Panc1 (cell line): ENCODE measurements at regions not wholly inside any gene's neighbourhood (a gene's known extent, or its start where the extent isn't known, plus 50 kb on each side); places are given as distances from the start of the nearest gene placed in this dataset.

ENCODE experiments used
- ATAC-seq: fragments of 200-7000 bp; cut with Tn5 transposase; 2 replicates; pipeline ENCODE4 v1.9.1; 2020; ENCODE audit warnings: mild to moderate bottlenecking, moderate library complexity
- BruUV-seq: library from RNA; stranded (reverse); fragments of 400-500 nt; replicated peaks from 2 replicates; lab custom pipeline; 2021; lab: Mats Ljungman, UMichigan
- CTCF ChIA-PET: fragments of 300-600 bp; sonication (Branson Sonifier 250); formaldehyde crosslinking; loops from one replicate; lab custom pipeline; 2022; ENCODE audit warnings: antibody characterized with exemption; lab: Charles Lee
- POLR2A ChIA-PET: fragments of 300-600 bp; sonication (Branson Sonifier 250); formaldehyde crosslinking; loops from one replicate; lab custom pipeline; 2022; ENCODE audit warnings: antibody characterized with exemption; lab: Charles Lee
- DNase-seq: peaks from one replicate; pipeline ENCODE4 v3.0.0-alpha.2; 2010; ENCODE audit warnings: low read depth, low spot score
- H3K27ac ChIP-seq: 2 replicates; pipeline ENCODE4 v1.5.1; 2011; ENCODE audit warnings: mild to moderate bottlenecking, low read length, inconsistent platforms
- H3K27me3 ChIP-seq: fragments of 200-500 bp; sonication (Bioruptor generic); 2 replicates; pipeline ENCODE4 v1.6.0; 2014; ENCODE audit warnings: low read length, inconsistent platforms; ENCODE audit not compliant: control insufficient read depth, insufficient read depth
- H3K36me3 ChIP-seq: fragments of 200-500 bp; sonication (Bioruptor generic); 2 replicates; pipeline ENCODE4 v1.5.1; 2014; ENCODE audit warnings: inconsistent platforms, mild to moderate bottlenecking, low read length, moderate library complexity; ENCODE audit not compliant: control insufficient read depth, insufficient read depth
- H3K4me1 ChIP-seq: 2 replicates; pipeline ENCODE4 v1.5.1; 2011; ENCODE audit warnings: inconsistent platforms, mild to moderate bottlenecking, low read length, moderate library complexity; ENCODE audit not compliant: control insufficient read depth, insufficient read depth
- H3K4me3 ChIP-seq, 2 experiments: 2 replicates each; pipeline ENCODE4 v1.5.1; 2011 to 2012; ENCODE audit warnings: low read depth in 2 of 2, low read length in 2 of 2, mild to moderate bottlenecking in 2 of 2, inconsistent platforms in 1 of 2, moderate library complexity in 1 of 2
- H3K9me3 ChIP-seq: fragments of 200-500 bp; sonication (Bioruptor generic); 2 replicates; pipeline ENCODE4 v1.5.1; 2014; ENCODE audit warnings: low read depth, mild to moderate bottlenecking, inconsistent platforms, low read length, moderate library complexity; ENCODE audit not compliant: control insufficient read depth, insufficient read depth
- CTCF ChIP-seq: fragments of 450-650 bp; IDR thresholded peaks from 2 replicates; pipeline ENCODE4 v1.5.1; 2017; ENCODE audit warnings: mild to moderate bottlenecking
- POLR2AphosphoS5 ChIP-seq: IDR thresholded peaks from 2 replicates; pipeline ENCODE4 v1.6.1; 2012; ENCODE audit warnings: mild to moderate bottlenecking, low read depth, low read length, moderate library complexity
- REST ChIP-seq, 2 experiments: IDR thresholded peaks; 2 replicates each; pipeline ENCODE4 v1.6.1; 2011 to 2012; ENCODE audit warnings: low read depth in 2 of 2, control low read depth in 1 of 2, low read length in 1 of 2, mild to moderate bottlenecking in 1 of 2, moderate library complexity in 1 of 2; ENCODE audit not compliant: insufficient read depth in 1 of 2
- SIN3A ChIP-seq: IDR thresholded peaks from 2 replicates; pipeline ENCODE4 v1.6.1; 2012; ENCODE audit warnings: low read depth, mild to moderate bottlenecking, low read length, moderate library complexity, borderline replicate concordance; ENCODE audit not compliant: insufficient read depth
- TCF7L2 ChIP-seq: IDR thresholded peaks from 2 replicates; pipeline ENCODE4 v1.6.1; 2011; ENCODE audit warnings: mild to moderate bottlenecking, low read depth, low read length, inconsistent platforms
- in situ Hi-C: cut with HindIII; loops from 2 replicates; pipeline ENCODE4 v1.10.0; 2016; ENCODE audit warnings: low sequenced_read_pairs, low pct_unique_long_range_greater_than_20kb
- intact Hi-C: fragments of 100-400 bp; cut with micrococcal nuclease; formaldehyde crosslinking; loops from one replicate; pipeline ENCODE4 v1.10.0; 2022; ENCODE audit not compliant: unreplicated experiment

- CTCF ChIA-PET, result no interaction called here
- no peak for ATAC-seq
These were observed 98.8 kb upstream of the MB21D2 start for GRCh38 chr3:193016437-193016901.

GRCh38 chr3:193021506-193022010 is 103.9 kb upstream of the MB21D2 start:
- no peak for DNase-seq

More at GRCh38 chr3:193016437-193016901, 98.8 kb upstream of the MB21D2 start:
- no peak overlapping the region for H3K4me3 ChIP-seq
- intact Hi-C loops, result no loop called here
- no TSS peak for BruUV-seq
- TF ChIP-seq SIN3A (no peak), TCF7L2 (no peak), CTCF (no peak), POLR2AphosphoS5 (no peak), REST (IDR thresholded peaks at IDR 0.05; ENCODE audit: insufficient read depth in 1 of 2, low read depth in 2 of 2, low read length in 1 of 2) (no peak)
- in situ Hi-C loops, result no loop called here
- H3K9me3 ChIP-seq, result no peaks in the 10 kb centered on the region; the same call in 1 of the 2 replicates
- no peaks in the 10 kb centered on the region for H3K36me3 ChIP-seq
- no peak for DNase-seq
- H3K27me3 ChIP-seq, result no peaks in the 10 kb centered on the region; the same call in 1 of the 2 replicates
- H3K4me1 ChIP-seq, result no peaks in the 10 kb centered on the region
- POLR2A ChIA-PET, result no interaction called here
- no peak overlapping the region for H3K27ac ChIP-seq

More at GRCh38 chr3:193021506-193022010, 103.9 kb upstream of the MB21D2 start:
- intact Hi-C loops, result no loop called here
- POLR2A ChIA-PET, result interaction anchor here (0.6 kb wide), 1 partner anchor 7 kb away, joined by 3 read pairs; no protein-coding TSS in a partner anchor
- Histone ChIP-seq H3K4me1 (no peaks in the 10 kb centered on the region), H3K4me3 (no peak overlapping the region), H3K9me3 (no peaks in the 10 kb centered on the region), H3K27me3 (no peaks in the 10 kb centered on the region; the same call in 1 of the 2 replicates), H3K27ac (no peak overlapping the region), H3K36me3 (no peaks in the 10 kb centered on the region)
- CTCF ChIA-PET, result no interaction called here
- ATAC-seq, result no peak
- no peak for TF ChIP-seq POLR2AphosphoS5
- no peak for TF ChIP-seq REST (IDR thresholded peaks at IDR 0.05; ENCODE audit: insufficient read depth in 1 of 2, low read depth in 2 of 2, low read length in 1 of 2)
- TF ChIP-seq CTCF, result no peak
- no peak for TF ChIP-seq TCF7L2
- TF ChIP-seq SIN3A, result no peak
- no TSS peak for BruUV-seq
- in situ Hi-C loops, result no loop called here
